GM12878 (cell line): ENCODE measurements at regions not wholly inside any gene's neighbourhood (a gene's known extent, or its start where the extent isn't known, plus 50 kb on each side); places are given as distances from the start of the nearest gene placed in this dataset.
A peak's percentile ranks its signal among the peaks of the same experiment; 100 is the strongest.

Source experiments
- ATAC-seq: fragments of 200-7000 bp; cut with Tn5 transposase; 3 replicates; pipeline ENCODE4 v1.9.1; 2020; ENCODE audit warnings: mild to moderate bottlenecking, moderate library complexity
- BruUV-seq: library from RNA; stranded (reverse); fragments of 400-500 nt; replicated peaks from 2 replicates; lab custom pipeline; 2021; lab: Mats Ljungman, UMichigan
- CTCF ChIA-PET: fragments of 300-600 bp; sonication (Branson Sonifier 250); formaldehyde crosslinking; extraction: SDS; loops from one replicate; lab custom pipeline; 2021; ENCODE audit warnings: inconsistent platforms; lab: Yijun Ruan, JAX
- POLR2A ChIA-PET: fragments of 350-600 bp; formaldehyde crosslinking; extraction: SDS; loops from one replicate; lab custom pipeline; 2021; ENCODE audit warnings: inconsistent platforms; lab: Charles Lee
- RAD21 ChIA-PET: fragments of 300-600 bp; sonication (Branson Sonifier 250); formaldehyde crosslinking; loops from one replicate; lab custom pipeline; 2023; ENCODE audit warnings: antibody characterized with exemption; ENCODE audit not compliant: unreplicated experiment; lab: Charles Lee
- SMC1A ChIA-PET: fragments of 300-600 bp; sonication (Branson Sonifier 250); formaldehyde crosslinking; loops from one replicate; lab custom pipeline; 2023; ENCODE audit not compliant: unreplicated experiment, uncharacterized antibody; lab: Charles Lee
- DNase-seq: peaks from one replicate; pipeline ENCODE4 v3.0.0-alpha.2; 2011; ENCODE audit warnings: low read depth, low spot score
- FAIRE-seq: peaks from 3 replicates; lab custom pipeline; 2011; peaks lifted over from hg19 to GRCh38; lab: Jason Lieb, UNC
- H2AFZ ChIP-seq: 2 replicates; pipeline ENCODE4 v1.6.0; 2011; ENCODE audit warnings: low read depth, low read length, control low read depth; ENCODE audit not compliant: control insufficient read depth
- H3K27ac ChIP-seq: 2 replicates; pipeline ENCODE4 v1.5.1; 2011; ENCODE audit warnings: control low read depth; ENCODE audit not compliant: control insufficient read depth, insufficient read depth
- H3K27me3 ChIP-seq, 2 experiments: replicated peaks in 1 of 2; 2 replicates each; pipeline versions ENCODE4 v1.6.0 to v1.6.1; 2011; ENCODE audit warnings: low read length in 1 of 2; ENCODE audit not compliant: control insufficient read depth in 2 of 2, insufficient read depth in 2 of 2
- H3K36me3 ChIP-seq, 2 experiments: 2 replicates each; pipeline ENCODE4 v1.5.1; 2011; ENCODE audit warnings: low read length in 1 of 2; ENCODE audit not compliant: control insufficient read depth in 2 of 2, insufficient read depth in 2 of 2
- H3K4me1 ChIP-seq: 2 replicates; pipeline ENCODE4 v1.6.1; 2011; ENCODE audit warnings: mild to moderate bottlenecking, low read length, moderate library complexity, mixed read lengths; ENCODE audit not compliant: control insufficient read depth, insufficient read depth
- H3K4me2 ChIP-seq: 2 replicates; pipeline ENCODE4 v1.6.0; 2011; ENCODE audit warnings: control low read depth; ENCODE audit not compliant: control insufficient read depth, insufficient read depth
- H3K4me3 ChIP-seq: fragments of 200-600 bp; sonication (generic); 2 replicates; pipeline ENCODE4 v1.5.1; 2016
- H3K79me2 ChIP-seq: 2 replicates; pipeline ENCODE4 v1.6.0; 2011; ENCODE audit warnings: low read length; ENCODE audit not compliant: control insufficient read depth, insufficient read depth
- H3K9ac ChIP-seq: 2 replicates; pipeline ENCODE4 v1.8.0; 2011; ENCODE audit warnings: low read length, control low read depth, mixed read lengths; ENCODE audit not compliant: control insufficient read depth, insufficient read depth
- H3K9me3 ChIP-seq: replicated peaks from 3 replicates; pipeline ENCODE4 v1.5.1; 2011; ENCODE audit warnings: mild to moderate bottlenecking, low read length; ENCODE audit not compliant: control insufficient read depth, insufficient read depth
- H4K20me1 ChIP-seq: 2 replicates; pipeline ENCODE4 v1.6.0; 2011; ENCODE audit not compliant: control insufficient read depth, insufficient read depth
- ASH2L ChIP-seq: fragments of 300-600, 200-600 bp; sonication (generic); IDR thresholded peaks from 2 replicates; pipeline ENCODE4 v1.6.1; 2017; ENCODE audit warnings: low read depth, mild to moderate bottlenecking, borderline replicate concordance
- CBX3 ChIP-seq: fragments of 200-600 bp; sonication (generic); IDR thresholded peaks from 2 replicates; pipeline ENCODE4 v1.6.1; 2016; ENCODE audit warnings: low read depth, borderline replicate concordance
- CHD1 ChIP-seq: IDR thresholded peaks from 2 replicates; pipeline ENCODE4 v1.6.1; 2012; ENCODE audit warnings: low read depth, low read length, improper control_type of control experiment
- ESRRA ChIP-seq: IDR thresholded peaks from 2 replicates; pipeline ENCODE4 v1.6.1; 2012; ENCODE audit warnings: mild to moderate bottlenecking, low read length, improper control_type of control experiment
- ETV6 ChIP-seq, 2 experiments: fragments of 450-650 bp in 1 of 2; IDR thresholded peaks in 1 of 2; conservative IDR thresholded peaks in 1 of 2; 2 replicates each; pipeline ENCODE4 v1.6.1; 2014; ENCODE audit warnings: antibody characterized with exemption in 1 of 2, borderline replicate concordance in 1 of 2, low read depth in 1 of 2, mild to moderate bottlenecking in 1 of 2, moderate library complexity in 1 of 2
- KAT2A ChIP-seq: conservative IDR thresholded peaks from 2 replicates; pipeline ENCODE4 v1.6.1; 2011; ENCODE audit warnings: low read depth, low read length; ENCODE audit not compliant: control insufficient read depth
- LARP7 ChIP-seq: fragments of 450-650 bp; IDR thresholded peaks from 2 replicates; pipeline ENCODE4 v1.6.1; 2017; ENCODE audit warnings: mild to moderate bottlenecking
- MEF2A ChIP-seq: IDR thresholded peaks from 2 replicates; pipeline ENCODE4 v1.6.1; 2011; ENCODE audit warnings: low read depth, mild to moderate bottlenecking, low read length, moderate library complexity; ENCODE audit not compliant: insufficient read depth
- MTA3 ChIP-seq: IDR thresholded peaks from 2 replicates; pipeline ENCODE4 v1.6.1; 2012; ENCODE audit warnings: low read length, inconsistent platforms, borderline replicate concordance
- MYB ChIP-seq: fragments of 150-350 bp; IDR thresholded peaks from 2 replicates; pipeline ENCODE4 v1.6.1; 2014; ENCODE audit warnings: mild to moderate bottlenecking, low read depth, low read length, borderline replicate concordance
- NBN ChIP-seq: fragments of 450-650 bp; IDR thresholded peaks from 2 replicates; pipeline ENCODE4 v1.6.1; 2016
- NFYB ChIP-seq: IDR thresholded peaks from 2 replicates; pipeline ENCODE4 v1.6.1; 2011; ENCODE audit warnings: low read depth, mild to moderate bottlenecking, low read length, improper control_type of control experiment, moderate library complexity; ENCODE audit not compliant: insufficient read depth
- POLR2AphosphoS2 ChIP-seq: IDR thresholded peaks from 2 replicates; pipeline ENCODE4 v1.6.1; 2011; ENCODE audit warnings: low read depth, mild to moderate bottlenecking, low read length, improper control_type of control experiment, moderate library complexity
- RCOR1 ChIP-seq: conservative IDR thresholded peaks from 2 replicates; pipeline ENCODE4 v1.6.1; 2012; ENCODE audit warnings: low read depth, low read length, improper control_type of control experiment
- SIN3A ChIP-seq: IDR thresholded peaks from 2 replicates; pipeline ENCODE4 v1.6.1; 2012; ENCODE audit warnings: low read depth, low read length, improper control_type of control experiment
- SMC3 ChIP-seq: IDR thresholded peaks from 2 replicates; pipeline ENCODE4 v1.6.1; 2011; ENCODE audit warnings: low read length, improper control_type of control experiment, borderline replicate concordance
- SP1 ChIP-seq: IDR thresholded peaks from one replicate; pipeline ENCODE4 v1.6.1; 2011; ENCODE audit warnings: low read depth, low read length
- STAT3 ChIP-seq: IDR thresholded peaks from 2 replicates; pipeline ENCODE4 v1.6.1; 2011; ENCODE audit warnings: low read depth, low read length, improper control_type of control experiment
- ZBED1 ChIP-seq: IDR thresholded peaks from 2 replicates; pipeline ENCODE4 v1.6.1; 2016; ENCODE audit warnings: borderline replicate concordance
- ZNF24 ChIP-seq: fragments of 450-650 bp; IDR thresholded peaks from 2 replicates; pipeline ENCODE4 v1.6.1; 2017; ENCODE audit warnings: antibody characterized with exemption, mild to moderate bottlenecking
- ZNF274 ChIP-seq: IDR thresholded peaks from one replicate; pipeline ENCODE4 v1.8.0; 2011; ENCODE audit not compliant: insufficient read length, insufficient read depth
- ZNF384 ChIP-seq: IDR thresholded peaks from 2 replicates; pipeline ENCODE4 v1.6.1; 2012; ENCODE audit warnings: low read depth, mild to moderate bottlenecking, low read length, improper control_type of control experiment, borderline replicate concordance
- ZZZ3 ChIP-seq: IDR thresholded peaks from 2 replicates; pipeline ENCODE4 v1.6.1; 2011; ENCODE audit warnings: low read depth; ENCODE audit not compliant: control insufficient read depth, insufficient read length
- WGBS: methylation state at CpG from one replicate; pipeline ENCODE4 v1.1.6; 2016; ENCODE audit warnings: low lambda C conversion rate; ENCODE audit not compliant: insufficient replicate concordance, insufficient coverage; ENCODE audit errors: missing lambda C conversion rate; 5-methylcytosine and 5-hydroxymethylcytosine counted together
- in situ Hi-C: fragments of 300-500 bp; cut with MboI; formaldehyde crosslinking; loops from 9 replicates; pipeline ENCODE4 v1.14.3; 2018; ENCODE audit warnings: mixed read lengths
- intact Hi-C: fragments of 100-400 bp; cut with micrococcal nuclease; formaldehyde crosslinking; loops from one replicate; pipeline ENCODE4 v1.14.2; 2022; ENCODE audit not compliant: unreplicated experiment

DNA sequence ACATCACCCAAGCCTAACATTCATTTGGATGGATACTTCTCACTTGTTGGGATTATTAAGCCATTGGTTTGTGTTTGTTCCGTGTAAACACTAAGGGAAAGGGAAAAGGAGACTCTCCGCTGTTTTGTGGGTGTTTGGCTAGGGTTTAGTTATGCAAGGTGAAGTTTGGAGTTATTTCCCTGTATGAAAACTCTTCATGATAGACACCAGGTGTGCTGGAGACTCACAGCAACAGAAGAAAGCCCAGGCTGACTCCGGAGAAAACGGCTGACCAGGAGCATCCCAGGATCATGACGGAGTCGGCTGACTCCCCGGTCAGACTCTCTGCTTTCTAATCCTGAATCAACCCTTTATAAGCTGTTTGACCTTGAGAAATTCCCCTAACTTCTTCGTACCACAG lies 94.1 kb upstream of the KLF6 start (continued):
- TF ChIP-seq ESRRA, result peak; percentile 31; the same call in 1 of the 2 replicates

- ChIA-PET RAD21 (interaction anchor here (0.5 to 5.0 kb wide), 13 partner anchors 9 to 137 kb away, joined by 3 to 100 read pairs (median 32); partner anchors contain the start of gene KLF6), SMC1A (interaction anchor here (0.7 to 13.6 kb wide), 13 partner anchors 11 to 173 kb away, joined by 3 to 295 read pairs (median 38); partner anchors contain the start of gene KLF6)
- no peak for FAIRE-seq
- TF ChIP-seq ZZZ3 (no peak), ZBED1 (no peak), POLR2AphosphoS2 (no peak), RCOR1 (no peak), STAT3 (no peak), ETV6 (conservative IDR thresholded peaks at IDR 0.05 in 1 of 2, IDR thresholded peaks at IDR 0.05 in 1 of 2; ENCODE audit: borderline replicate concordance in 1 of 2, low read depth in 1 of 2) (peak in 1 of 2 experiments; percentile 41; a peak in 1 of 4 replicates), KAT2A (no peak), CBX3 (no peak), LARP7 (no peak), CHD1 (no peak), SMC3 (no peak), MYB (no peak), ASH2L (no peak), NBN (0 out of 2 replicates have a peak, but pooled peaks have one; percentile 13), MEF2A (no peak), ZNF384 (no peak), SIN3A (no peak), ZNF24 (no peak), NFYB (no peak), ZNF274 (no peak), MTA3 (no peak), SP1 (no peak)
Observed at GRCh38 chr10:3877211-3878000, 92.4 kb upstream of the KLF6 start.

More at GRCh38 chr10:3877211-3878000, 92.4 kb upstream of the KLF6 start:
- peak overlapping the region; percentile 78 for H3K4me2 ChIP-seq
- peak overlapping the region; percentile 90 for H3K27ac ChIP-seq
- no TSS peak for BruUV-seq
- peak overlapping the region; percentile 54 for H2AFZ ChIP-seq
- no peaks in the 10 kb centered on the region; the same call in 2 of the 3 replicates for H3K9me3 ChIP-seq
- no peak overlapping the region for H3K4me3 ChIP-seq
- DNase-seq (no peak), ATAC-seq (peak; percentile 3)
- H4K20me1 ChIP-seq, result no peaks in the 10 kb centered on the region
- no peaks in the 10 kb centered on the region for H3K79me2 ChIP-seq
- in situ Hi-C loops, result no loop called here
- H3K27me3 ChIP-seq, result no peaks in the 10 kb centered on the region
- H3K4me1 ChIP-seq, result peaks cover 43% of the 10 kb centered on the region
- 6% methylated on average over 4 of the region's 4 CpGs for WGBS
- CTCF ChIA-PET, result interaction anchor here (0.6 to 3.0 kb wide), 7 partner anchors 8 to 190 kb away, joined by 3 to 12 read pairs (median 4); no protein-coding TSS in a partner anchor
- no peak overlapping the region for H3K9ac ChIP-seq
- POLR2A ChIA-PET, result interaction anchor here (0.9 to 5.4 kb wide), 8 partner anchors 10 to 99 kb away, joined by 3 to 51 read pairs (median 22); partner anchors contain the start of gene KLF6
- intact Hi-C loops, result loop anchor here (5.0 kb wide), 2 partner anchors 40 to 255 kb away; no protein-coding TSS in a partner anchor
- H3K36me3 ChIP-seq, result no peaks in the 10 kb centered on the region
